ENCODE measurements at regions not wholly inside any gene's neighbourhood (a gene's known extent, or its start where the extent isn't known, plus 50 kb on each side); places are given as distances from the start of the nearest gene placed in this dataset.

- no peak for DNase-seq (ENCODE audit: low spot score)
- intact Hi-C loops (cut with DNase I) = no loop called here
Measured at GRCh38 chr6:87995461-87995860, 52.2 kb upstream of the SPACA1 start.

DNA sequence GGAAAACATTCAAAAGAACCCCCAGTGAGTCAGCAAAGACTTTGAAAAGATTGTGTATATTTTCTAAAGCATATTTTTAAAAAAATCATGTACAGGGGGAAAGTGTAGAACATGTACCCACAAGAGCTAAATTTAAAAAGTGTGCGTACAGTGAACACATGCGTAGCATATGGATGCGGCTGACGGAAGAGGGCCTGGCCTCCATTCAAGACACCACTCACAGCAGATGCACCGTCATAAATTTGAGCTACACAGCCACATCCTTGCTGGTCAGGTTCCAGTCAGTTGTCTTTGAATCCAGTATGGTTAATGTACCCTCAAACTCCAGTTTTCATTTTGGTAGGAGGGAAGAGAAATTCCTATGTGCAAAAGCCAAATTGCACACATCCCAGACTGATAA lies 54.3 kb upstream of the SPACA1 start:
- intact Hi-C loops (cut with DNase I) = no loop called here
- DNase-seq (ENCODE audit: low spot score) = no peak

GRCh38 chr6:87990871-87991270 lies 56.8 kb upstream of the SPACA1 start:
- intact Hi-C loops (cut with DNase I) = no loop called here

DNA sequence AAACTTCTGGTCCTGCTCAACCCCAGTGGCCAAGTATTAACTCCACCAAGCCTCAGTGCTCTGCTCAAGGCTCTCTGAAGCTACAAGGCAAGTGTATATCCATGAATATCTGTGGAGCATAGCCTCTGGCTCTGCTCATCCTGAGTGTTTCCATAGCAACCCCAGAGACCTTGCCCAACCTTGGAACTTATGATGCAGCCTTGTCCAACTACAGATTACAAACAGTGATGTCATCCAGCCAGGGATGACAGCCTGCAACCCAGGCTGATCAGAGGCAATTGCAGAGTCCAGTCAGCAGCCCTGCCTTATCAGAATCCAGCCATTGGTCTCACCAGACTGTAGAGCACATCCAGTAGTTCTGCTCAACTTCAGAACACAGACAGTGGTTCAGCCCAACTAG lies 65.5 kb upstream of the SPACA1 start:
- intact Hi-C loops (cut with DNase I) = no loop called here
- no peak for DNase-seq (ENCODE audit: low spot score)

More at GRCh38 chr6:87990871-87991270, 56.8 kb upstream of the SPACA1 start:
- no peak for DNase-seq (ENCODE audit: low spot score)

GRCh38 chr6:87979737-87980136 lies 67.9 kb upstream of the SPACA1 start:
- intact Hi-C loops (cut with DNase I) = no loop called here
- no peak for DNase-seq (ENCODE audit: low spot score)

DNA sequence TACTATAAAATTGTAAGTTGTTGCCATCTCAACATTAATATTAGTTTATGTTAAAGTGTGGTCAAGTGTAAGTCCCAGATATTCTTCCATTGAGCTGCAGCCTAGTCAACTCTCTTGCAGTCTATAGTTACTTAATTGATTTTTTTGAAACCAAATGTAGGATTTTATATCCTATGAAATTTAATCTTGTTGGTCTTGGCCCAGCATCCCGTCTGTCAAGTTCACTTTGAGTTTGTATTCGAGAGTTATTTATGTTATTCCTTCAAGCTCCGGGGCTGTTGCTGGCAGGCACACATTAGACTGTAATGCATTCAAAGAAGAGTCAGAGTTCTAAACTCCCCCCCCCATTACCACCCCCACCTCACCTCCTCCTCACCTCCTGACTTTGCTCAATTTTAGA lies 71.0 kb upstream of the SPACA1 start:
- no peak for DNase-seq (ENCODE audit: low spot score)
- intact Hi-C loops (cut with DNase I) = no loop called here

DNA sequence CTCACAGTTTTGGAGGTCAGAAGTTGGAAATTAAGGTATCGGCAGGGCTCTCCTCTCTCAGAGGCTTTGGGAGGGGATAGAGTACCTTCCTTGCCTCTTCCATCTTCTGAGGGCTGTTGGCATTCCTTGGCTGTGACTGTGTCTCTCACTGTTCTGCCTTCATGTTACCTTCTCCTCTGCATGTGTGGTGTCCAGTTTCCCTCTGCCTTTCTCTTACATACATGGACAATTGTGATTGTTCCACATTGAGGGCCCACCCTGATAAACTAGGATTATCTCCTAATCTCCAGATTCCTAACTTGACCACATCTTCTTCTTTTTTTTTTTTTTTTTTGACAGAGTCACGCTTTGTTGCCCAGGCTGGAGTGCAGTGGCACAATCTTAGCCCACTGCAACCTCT lies 72.1 kb upstream of the SPACA1 start:
- no peak for DNase-seq (ENCODE audit: low spot score)

DNA sequence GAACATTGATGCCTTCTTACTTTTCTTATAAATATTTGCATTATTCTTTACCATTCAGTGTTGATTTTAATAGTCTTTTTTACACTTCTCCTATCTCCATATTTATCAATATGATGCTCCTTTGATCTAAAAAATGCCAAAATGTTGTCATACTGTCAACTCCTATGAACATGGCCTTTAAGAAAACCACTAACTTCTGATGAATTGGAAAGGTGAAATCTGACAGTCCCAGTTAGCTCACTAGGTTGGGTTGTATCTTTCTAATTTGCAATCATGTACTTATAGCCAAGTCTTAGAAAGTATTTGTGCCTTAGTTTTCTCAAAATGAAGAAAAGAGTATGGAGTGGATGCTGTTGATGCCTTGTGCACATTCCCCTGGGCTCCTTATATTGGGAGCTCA lies 75.4 kb upstream of the SPACA1 start:
- DNase-seq (ENCODE audit: low spot score) = no peak
- intact Hi-C loops (cut with DNase I) = no loop called here

More for the DNA sequence above, 72.1 kb upstream of the SPACA1 start:
- intact Hi-C loops (cut with DNase I) = no loop called here

DNA sequence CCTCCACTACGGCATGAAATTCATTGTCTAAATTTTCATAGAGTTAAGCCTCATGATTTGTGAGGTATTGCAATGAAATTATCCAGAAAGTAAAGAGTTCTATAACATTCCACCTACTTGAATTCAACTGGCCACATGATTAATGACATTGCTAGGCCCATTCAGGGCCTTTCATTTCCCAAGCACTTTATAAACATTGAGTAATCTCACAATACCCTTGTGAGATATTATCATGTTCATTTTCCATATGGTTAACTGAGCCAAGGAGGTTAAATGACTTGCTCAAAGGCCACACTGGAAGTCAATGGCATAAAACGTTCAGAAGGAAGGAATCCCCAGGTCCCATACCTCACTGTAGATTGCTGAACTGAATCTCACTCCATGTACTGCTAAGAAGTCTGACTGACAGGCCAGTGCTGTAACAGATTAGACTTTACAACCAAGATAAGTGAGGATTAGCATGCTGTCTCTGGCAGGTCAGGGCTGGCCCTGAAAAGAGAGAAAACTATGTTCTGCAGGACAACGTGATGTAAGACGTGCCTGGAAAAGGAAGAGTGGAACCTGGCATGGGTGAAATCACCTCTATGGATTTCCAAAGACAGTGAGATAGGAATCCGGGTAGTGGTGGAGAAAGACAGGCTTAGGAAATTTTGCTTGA lies 75.9 kb upstream of the SPACA1 start:
- DNase-seq (ENCODE audit: low spot score) = no peak
- intact Hi-C loops (cut with DNase I) = no loop called here

- intact Hi-C loops (cut with DNase I) = no loop called here
- DNase-seq (ENCODE audit: low spot score) = no peak
Measured at GRCh38 chr6:87968435-87969278, 79.0 kb upstream of the SPACA1 start.

- no peak for DNase-seq (ENCODE audit: low spot score)
- intact Hi-C loops (cut with DNase I) = no loop called here
Measured at GRCh38 chr6:87965806-87966205, 81.8 kb upstream of the SPACA1 start.

- no peak for DNase-seq (ENCODE audit: low spot score)
- intact Hi-C loops (cut with DNase I) = no loop called here
Measured at GRCh38 chr6:87959083-87959482, 88.6 kb upstream of the SPACA1 start.

DNA sequence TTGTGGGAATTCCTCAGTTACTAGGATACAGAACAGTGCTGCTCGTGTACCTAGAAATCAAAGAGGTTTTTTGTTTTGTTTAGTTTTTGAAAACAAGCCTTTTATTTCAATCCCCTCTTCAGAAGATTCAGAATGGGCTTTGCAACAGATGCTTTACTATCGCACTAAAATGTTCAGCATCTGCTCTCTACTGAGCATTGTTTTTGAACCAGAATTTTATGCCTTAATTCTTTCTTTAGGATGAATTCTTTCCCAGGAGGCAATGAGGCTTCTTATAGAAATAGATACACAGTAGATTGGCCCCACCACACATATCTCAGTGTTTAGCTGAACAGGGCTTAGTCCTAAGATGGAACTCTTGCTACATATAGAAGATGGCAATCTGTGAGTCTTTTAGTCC lies 95.9 kb upstream of the SPACA1 start:
- no peak for DNase-seq (ENCODE audit: low spot score)
- intact Hi-C loops (cut with DNase I) = no loop called here

GRCh38 chr6:87950614-87951013 lies 97.0 kb upstream of the SPACA1 start:
- no peak for DNase-seq (ENCODE audit: low spot score)
- intact Hi-C loops (cut with DNase I) = no loop called here

GRCh38 chr6:87949194-87949593 lies 98.4 kb upstream of the SPACA1 start:
- intact Hi-C loops (cut with DNase I) = loop anchor here (10.0 kb wide), 1 partner anchor 554 kb away; no protein-coding TSS in a partner anchor
- DNase-seq (ENCODE audit: low spot score) = no peak

DNA sequence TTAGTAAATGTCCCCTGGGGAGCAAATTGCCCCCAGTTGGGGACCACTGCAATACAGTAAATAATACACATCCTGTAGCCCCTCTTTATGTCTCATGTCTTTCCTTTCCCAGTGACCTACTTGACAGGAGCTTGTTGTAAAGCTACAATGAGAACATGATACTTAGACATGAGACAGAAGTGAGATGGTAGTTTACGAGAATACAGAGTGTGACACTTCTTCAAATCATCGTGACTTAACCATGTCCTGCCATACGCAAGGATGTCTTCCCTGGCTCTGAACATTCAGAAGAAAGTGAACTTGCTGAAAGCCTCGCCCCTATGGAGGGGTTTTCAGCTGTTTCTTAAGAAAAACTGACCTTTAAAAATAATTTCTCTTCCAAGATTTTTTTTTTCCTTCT lies 101.0 kb upstream of the SPACA1 start:
- no peak for DNase-seq (ENCODE audit: low spot score)
- intact Hi-C loops (cut with DNase I) = loop anchor here (10.0 kb wide), 1 partner anchor 552 kb away; no protein-coding TSS in a partner anchor

DNA sequence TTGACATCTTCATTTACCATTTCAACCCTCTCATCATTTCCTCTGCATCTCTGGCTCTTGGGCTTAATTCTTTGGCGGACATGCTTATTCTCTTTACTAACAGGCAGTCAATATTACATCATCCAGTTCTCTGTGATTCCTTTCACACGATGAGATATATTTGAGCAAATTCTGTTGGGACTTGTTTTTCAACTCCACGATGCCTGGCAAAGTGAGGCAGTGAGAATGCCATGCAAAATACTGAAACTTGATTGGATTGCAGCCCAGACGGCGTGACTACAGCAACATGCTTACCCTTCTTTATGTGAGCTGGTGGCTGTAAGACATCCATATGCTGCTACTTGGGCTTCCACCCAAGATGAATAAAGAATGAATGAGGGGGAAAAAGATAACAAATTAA lies 101.7 kb upstream of the SPACA1 start:
- no peak for DNase-seq (ENCODE audit: low spot score)
- intact Hi-C loops (cut with DNase I) = loop anchor here (10.0 kb wide), 1 partner anchor 551 kb away; no protein-coding TSS in a partner anchor

DNA sequence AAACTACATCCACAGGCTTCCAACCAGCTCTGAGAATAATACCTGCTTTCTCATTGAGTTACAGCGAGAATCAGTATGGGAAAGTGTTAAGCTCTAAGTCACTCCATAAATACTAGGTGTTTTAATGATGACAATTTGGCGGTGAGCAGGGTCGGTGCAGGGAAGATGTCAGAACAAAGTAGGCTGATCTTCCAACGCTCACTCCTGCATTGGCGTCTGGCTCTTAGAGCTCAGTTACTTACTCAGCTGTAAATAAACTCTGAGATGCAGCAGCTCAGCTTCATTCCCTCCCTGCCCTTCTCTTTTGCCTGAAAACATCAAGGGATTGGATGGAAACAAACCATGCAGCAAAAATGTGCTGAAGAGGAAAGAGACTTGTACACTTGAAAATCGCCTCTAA lies 102.5 kb upstream of the SPACA1 start:
- DNase-seq (ENCODE audit: low spot score) = no peak
- intact Hi-C loops (cut with DNase I) = loop anchor here (10.0 kb wide), 1 partner anchor 550 kb away; no protein-coding TSS in a partner anchor

DNA sequence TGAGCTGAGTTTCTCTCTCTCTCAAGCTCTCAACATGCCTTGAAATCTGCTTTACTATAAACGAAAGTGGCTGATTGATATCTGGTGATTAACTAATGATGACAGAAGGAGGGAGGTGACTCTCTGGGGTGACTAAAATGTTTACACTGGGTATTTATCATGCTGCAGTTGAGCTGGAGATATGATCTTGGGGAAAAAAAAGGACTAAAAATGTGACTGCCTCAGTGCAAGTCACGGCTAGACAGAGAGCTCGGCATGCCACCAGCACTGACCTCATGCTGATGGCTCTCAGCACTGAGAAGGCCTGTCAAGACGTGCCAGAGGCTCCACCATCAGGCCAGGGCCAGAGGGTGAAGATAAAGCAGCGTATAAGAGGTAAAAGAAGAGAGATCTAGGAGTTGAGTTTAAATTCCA lies 103.1 kb upstream of the SPACA1 start:
- intact Hi-C loops (cut with DNase I) = loop anchor here (10.0 kb wide), 1 partner anchor 550 kb away; no protein-coding TSS in a partner anchor
- peak; percentile 86 for DNase-seq (ENCODE audit: low spot score)

DNA sequence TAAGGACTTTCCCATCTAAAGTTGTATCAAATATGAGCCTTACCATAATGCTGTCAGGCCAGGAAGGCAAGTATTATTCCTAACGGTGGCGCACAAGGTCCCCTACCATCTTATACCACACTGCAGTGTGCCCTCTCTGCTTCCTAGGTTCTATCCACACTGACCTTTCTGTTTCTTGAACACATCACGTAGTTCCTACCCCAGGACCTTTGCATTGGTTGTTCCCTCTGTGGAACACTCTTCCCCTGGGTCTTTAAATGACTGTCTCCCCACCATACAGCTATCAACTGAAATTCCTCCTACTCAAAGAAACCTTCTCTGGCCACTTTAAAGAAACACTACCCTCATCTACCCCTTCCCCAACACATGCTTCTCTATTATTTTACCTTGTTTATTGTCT lies 104.5 kb upstream of the SPACA1 start:
- intact Hi-C loops (cut with DNase I) = loop anchor here (10.0 kb wide), 1 partner anchor 548 kb away; no protein-coding TSS in a partner anchor
- no peak for DNase-seq (ENCODE audit: low spot score)
